ENCODE measurements at regions not wholly inside any gene's neighbourhood (a gene's known extent, or its start where the extent isn't known, plus 50 kb on each side); places are given as distances from the start of the nearest gene placed in this dataset.

- no peak for DNase-seq
Measured at GRCh38 chr5:155299386-155300005, 285.9 kb downstream of the KIF4B start.

DNA sequence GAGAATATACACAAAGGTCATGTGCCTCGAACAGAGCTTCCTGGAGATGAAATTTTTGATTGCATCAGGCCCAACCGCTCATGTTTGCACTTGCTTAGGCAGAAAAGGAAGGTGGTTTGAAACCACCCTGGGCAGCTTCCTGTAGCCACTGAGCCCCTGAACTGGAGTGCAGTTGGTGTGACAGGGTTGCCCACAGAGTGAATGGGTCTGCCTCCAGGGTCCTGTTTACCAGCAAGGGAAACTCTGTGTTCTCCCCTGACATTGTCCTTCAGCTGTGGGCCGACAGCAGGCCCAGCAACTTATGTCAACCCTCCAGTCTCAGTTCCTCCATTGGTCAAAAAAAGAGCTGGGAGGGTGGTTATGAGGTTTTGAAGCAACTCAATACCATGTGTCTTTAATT is 289.6 kb downstream of the KIF4B start:
- no peak for DNase-seq

DNA sequence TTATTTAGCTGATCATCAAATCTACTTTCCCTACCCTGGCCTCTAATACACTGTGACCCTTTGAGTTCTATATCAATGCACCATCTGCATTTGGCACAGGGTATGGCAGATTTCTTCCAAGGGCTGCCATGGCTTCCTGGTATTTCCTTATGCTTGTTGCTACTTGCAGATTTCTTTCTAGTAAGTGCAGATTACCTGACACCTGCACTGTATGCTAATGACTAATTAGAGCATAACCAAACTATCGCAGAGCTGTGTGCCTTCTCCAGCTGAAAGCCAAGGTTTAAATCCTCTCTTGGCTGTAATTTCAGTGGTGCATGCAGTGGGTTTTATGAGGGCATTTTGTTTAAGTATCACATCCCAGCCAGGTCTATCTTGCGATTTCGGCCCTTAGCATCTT is 293.7 kb downstream of the KIF4B start:
- DNase-seq: no peak

GRCh38 chr5:155308289-155308688 is 294.7 kb downstream of the KIF4B start:
- DNase-seq: no peak

DNA sequence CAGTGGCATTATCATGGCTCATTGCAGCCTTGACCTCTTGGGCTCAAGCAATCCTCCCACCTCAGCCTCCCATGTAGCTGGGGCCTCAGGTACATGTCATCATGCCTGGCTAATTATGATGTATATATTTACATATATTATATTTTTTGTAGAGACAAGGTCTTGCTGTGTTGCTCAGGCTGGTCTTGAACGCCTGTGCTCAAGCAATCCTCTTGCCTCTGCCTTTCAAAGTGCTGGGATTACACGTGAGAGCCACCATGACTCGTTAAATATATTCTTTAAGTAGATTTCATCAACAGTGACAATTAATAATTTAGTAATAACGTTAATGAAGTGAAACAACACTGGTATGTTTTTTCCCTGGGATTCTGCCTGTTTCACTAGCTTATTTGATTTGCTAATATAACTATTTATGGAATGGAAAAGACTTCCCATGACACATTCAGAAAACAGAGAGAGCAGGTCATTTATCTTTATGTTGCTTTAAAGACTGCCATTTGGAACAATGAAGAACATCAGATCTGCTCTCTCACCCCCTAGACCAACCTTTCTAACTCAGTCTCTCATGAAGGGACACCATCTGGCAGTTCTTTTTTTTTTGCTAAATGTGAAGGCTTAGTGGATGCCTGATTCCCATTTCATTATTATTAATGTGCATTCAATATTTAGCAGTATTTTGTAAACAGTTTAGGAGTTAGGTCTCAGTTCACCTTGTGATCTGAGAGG is 295.6 kb downstream of the KIF4B start:
- no peak for DNase-seq

- DNase-seq: no peak
Measured at GRCh38 chr5:155311721-155312120, 298.2 kb downstream of the KIF4B start.

DNA sequence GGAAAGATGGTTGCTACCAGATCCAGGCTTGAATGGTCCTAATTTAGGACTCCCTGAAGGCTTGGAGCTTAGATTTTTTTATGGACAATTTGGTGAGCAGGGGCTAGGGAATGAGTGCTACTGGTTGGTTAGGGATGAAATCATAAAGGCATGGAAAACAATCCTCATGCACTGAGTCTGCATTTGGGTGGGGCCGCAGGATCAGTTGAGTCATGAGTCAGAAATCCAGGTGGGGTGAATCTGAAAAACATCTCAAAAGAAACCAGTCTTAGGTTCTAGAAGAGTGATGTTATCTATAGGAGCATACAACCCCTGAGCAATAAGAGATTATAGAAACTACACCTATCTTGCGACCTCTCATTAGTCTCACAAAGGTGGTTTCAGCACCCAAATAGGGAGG is 300.0 kb downstream of the KIF4B start:
- no peak for DNase-seq

DNA sequence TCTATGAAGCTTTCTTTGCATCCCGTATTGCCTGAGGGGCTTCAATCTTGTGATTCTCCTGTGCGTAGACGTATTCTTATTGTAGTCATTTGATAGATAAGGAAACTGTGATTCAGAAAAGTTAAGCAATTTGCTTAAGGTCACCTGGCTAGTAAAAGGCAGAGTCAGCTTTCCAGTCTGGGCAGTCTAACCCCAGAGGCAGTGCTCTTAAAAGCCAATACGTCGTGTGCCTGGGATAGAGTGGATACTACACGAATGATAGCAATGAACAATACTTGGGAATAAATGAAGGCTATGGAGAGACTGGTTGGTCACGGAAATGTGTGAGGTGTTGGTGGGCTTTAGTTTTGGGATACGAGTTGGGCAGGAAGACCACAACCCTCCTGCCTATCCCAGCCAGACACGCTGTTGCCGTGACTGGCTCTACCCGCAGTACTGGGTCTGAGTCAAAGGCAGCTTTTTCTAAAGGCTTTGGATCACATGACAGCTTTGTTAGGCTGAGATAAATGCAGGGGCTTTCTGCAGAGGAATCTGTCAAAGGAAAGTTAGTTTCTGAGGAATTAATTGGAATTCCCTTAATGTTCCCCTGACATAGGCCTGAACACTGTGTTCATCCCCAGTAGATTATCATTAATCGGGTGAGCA is 302.6 kb downstream of the KIF4B start:
- DNase-seq: no peak

DNA sequence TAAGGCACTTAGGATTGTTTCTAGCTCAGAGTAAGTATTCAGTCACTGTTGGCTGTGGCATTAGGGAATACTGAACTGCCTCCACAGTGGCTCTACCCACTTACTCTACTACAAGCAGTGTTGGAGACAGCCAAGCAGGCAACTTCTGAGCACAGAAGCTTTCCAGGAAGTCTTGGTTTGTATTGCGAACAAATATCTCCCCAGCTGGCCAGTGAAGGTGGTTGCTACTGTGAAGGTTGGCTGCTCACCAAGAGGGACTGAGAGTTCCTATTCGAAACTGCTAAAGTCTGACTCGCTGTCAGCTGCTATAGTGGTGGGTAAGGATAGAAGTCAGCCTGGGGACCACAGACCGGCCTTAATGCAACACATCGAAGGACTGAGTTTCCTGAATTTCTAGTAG is 319.1 kb downstream of the KIF4B start:
- no peak for DNase-seq

- DNase-seq: no peak
Measured at GRCh38 chr5:155342956-155343355, 329.4 kb downstream of the KIF4B start.

- DNase-seq: no peak
Measured at GRCh38 chr5:155343468-155343867, 329.9 kb downstream of the KIF4B start.

GRCh38 chr5:155353231-155353630 is 339.7 kb downstream of the KIF4B start:
- no peak for DNase-seq

- DNase-seq: no peak
Measured at GRCh38 chr5:155366096-155366495, 352.5 kb downstream of the KIF4B start.

DNA sequence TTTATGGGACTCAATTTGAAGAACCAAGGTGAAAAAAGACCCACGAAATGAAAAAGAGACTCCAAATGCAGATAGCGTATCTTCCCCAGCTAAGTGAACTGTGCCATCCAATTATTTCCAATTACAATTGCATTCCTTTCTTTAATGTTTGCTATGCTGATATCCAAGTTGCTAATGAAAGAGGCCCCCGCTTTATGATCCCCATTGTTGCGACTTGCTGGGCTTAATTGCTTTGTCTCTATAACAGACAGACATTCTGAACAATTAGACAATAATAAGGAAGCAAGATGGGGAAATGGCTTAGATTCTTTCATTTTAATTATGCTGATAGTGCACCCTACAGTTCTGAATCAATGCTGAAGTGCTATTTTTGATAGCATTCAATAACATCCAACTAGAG is 354.3 kb downstream of the KIF4B start:
- DNase-seq: no peak

DNA sequence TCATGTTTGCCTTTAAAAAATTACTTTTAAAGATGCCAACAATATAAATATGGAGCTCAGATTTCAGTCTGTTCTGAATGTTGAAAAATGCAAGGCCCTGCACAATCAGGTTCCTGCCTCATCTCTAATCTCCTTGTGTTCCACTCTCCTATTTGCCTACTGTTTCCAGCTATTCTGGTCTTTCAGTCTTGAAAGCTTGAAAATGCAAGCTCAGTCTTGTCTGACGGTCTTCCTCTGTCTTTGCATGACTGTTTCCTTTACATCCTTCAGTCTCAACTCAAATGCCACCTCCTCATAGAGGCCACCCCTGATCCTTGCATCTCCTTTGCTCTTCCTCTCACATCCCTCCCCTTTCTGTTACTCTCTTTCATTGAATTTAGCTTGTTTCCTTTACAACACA is 354.9 kb downstream of the KIF4B start:
- DNase-seq: no peak

- DNase-seq: no peak
Measured at GRCh38 chr5:155380480-155380879, 366.9 kb downstream of the KIF4B start.

DNA sequence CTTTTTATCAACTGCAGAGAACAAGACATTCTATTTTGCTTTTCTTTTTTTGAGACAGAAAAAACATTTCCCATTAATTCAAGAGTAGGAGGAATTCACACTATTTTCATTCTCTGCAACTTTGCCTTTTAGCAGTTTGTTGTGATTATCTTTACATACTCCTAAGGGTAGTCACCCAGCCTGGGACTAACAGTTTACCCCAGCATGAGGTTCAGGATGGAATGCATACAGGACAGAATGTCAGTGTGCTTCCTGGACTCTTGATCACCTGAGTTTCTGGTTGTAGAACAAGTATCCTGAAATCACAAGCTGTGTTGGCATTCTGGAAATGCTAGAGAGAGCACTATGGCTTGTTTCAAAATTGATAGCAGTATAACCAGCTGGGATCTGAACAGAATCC is 368.1 kb downstream of the KIF4B start:
- DNase-seq: no peak

- no peak for DNase-seq
Measured at GRCh38 chr5:155389498-155389897, 375.9 kb downstream of the KIF4B start.

- DNase-seq: no peak
Measured at GRCh38 chr5:155394727-155395126, 381.2 kb downstream of the KIF4B start.

- no peak for DNase-seq
Measured at GRCh38 chr5:155402927-155403640, 389.5 kb downstream of the KIF4B start.

DNA sequence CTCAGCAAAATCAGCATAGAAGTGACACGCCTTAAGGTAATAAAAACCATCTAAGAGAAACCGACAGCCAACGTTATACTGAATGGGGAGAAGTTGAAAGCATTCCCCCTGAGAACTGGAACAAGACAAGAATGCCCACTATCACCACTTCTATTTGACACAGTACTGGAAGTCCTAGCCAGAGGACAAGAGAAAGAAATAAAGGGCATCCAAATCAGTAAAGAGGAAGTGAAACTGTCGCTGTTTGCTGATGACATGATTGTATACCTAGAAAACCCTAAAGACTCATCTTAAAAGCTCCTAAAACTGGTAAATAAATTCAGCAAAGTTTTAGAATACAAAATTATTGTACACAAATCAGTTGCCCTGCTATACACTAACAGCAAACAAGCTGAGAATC is 393.3 kb downstream of the KIF4B start:
- no peak for DNase-seq

- DNase-seq: no peak
Measured at GRCh38 chr5:155408465-155408864, 394.9 kb downstream of the KIF4B start.

- DNase-seq: no peak
Measured at GRCh38 chr5:155416765-155417164, 403.2 kb downstream of the KIF4B start.

Measured in CD4-positive, alpha-beta T cell treated with Interleukin-1 beta for 1 hour (primary cell).